ENCODE measurements at regions not wholly inside any gene's neighbourhood (a gene's known extent, or its start where the extent isn't known, plus 50 kb on each side); places are given as distances from the start of the nearest gene placed in this dataset.

DNA sequence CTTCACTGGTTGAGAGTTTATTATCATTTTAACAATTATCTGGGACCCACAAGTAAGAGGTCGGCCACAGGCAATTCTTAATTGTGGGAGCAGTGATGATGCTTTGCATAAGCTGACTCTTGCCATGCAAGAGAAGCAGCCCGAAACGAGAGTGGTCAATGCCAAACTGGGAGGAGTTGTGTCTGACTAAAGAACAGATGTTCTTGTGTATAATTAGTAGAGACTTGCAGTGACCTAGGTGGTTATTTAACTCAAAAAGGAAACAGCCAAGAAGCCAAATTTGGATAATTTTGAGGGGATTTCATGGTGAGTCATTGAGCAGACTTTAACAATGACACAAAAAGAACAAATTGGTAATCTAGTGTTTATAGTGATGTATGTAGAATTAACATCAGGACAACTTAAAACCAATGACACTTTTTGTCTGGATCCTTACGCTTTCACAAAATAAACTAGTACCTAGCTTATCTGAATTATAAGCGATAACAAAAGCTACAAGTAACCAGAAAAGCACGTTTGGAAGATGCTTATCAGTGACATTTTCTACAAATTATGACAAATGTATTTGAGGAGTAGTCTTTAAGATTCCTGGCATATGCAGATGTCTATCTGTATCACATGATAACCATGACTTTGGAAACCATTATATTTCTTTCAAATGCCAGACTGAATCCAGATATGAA, 184.7 kb upstream of the DLGAP1 start:
- no peak for DNase-seq (ENCODE audit: low spot score)

DNA sequence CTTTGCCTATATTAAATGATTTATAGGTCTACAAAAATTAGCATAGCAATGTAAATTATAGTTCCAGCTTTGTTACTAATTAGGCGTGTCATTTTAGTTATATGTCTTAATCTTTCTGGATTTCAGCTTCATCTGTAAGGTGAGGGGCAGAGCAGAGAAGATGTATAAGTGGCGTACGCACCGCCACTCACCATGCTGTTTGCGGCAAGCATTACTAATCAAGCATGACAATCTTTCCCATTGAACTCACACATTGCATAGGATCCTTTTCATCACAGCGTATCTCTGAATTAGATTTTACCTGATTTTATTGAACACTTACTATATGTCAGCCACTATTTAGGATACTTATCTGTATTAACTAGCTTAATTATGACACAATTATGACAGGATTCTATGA, 183.6 kb upstream of the DLGAP1 start:
- DNase-seq (ENCODE audit: low spot score): no peak

- no peak for DNase-seq (ENCODE audit: low spot score)
Observed at GRCh38 chr18:4637876-4638275, 182.8 kb upstream of the DLGAP1 start.

GRCh38 chr18:4636967-4637366, 181.9 kb upstream of the DLGAP1 start:
- DNase-seq (ENCODE audit: low spot score): no peak

DNA sequence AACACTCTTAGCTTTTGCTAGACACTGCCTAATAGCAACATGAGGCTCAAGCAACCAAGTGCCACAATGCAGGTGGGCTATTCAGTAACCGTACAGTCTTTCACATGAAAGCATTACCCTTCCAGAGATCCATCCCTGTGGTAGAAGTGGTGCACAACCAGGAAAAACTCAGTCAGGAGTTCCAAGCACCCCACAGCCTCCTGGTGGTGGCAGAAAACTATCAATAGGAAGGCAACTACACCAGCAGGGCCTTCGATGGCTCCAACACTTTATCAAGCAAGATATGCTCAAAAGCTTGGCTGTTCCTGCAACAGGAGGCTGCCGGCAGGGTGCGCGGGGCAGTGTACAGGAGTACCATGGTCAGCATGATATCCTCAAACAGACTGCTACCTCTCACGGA, 176.1 kb upstream of the DLGAP1 start:
- no peak for DNase-seq (ENCODE audit: low spot score)

GRCh38 chr18:4605212-4605611, 150.1 kb upstream of the DLGAP1 start:
- no peak for DNase-seq (ENCODE audit: low spot score)

GRCh38 chr18:4603955-4604354, 148.8 kb upstream of the DLGAP1 start:
- no peak for DNase-seq (ENCODE audit: low spot score)

- no peak for DNase-seq (ENCODE audit: low spot score)
Observed at GRCh38 chr18:4599312-4599711, 144.2 kb upstream of the DLGAP1 start.

- no peak for DNase-seq (ENCODE audit: low spot score)
Observed at GRCh38 chr18:4597301-4597700, 142.2 kb upstream of the DLGAP1 start.

DNA sequence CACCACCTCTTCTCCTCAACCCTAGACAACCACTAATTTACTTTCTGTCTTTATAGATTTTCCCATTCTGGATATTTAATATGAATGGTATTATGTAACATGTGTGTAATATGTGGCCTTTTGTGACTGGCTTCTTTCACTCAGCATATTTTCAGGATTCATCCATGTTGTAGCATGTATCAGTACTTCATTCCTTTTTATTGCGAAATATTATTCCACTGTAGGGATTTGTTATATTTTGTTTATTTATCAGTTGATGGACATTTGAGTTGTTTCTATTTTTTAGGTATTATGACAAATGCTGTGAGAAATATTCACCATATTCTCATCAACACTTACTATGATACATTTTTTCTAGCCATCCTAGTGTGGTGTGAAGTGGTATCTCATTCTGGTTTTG, 138.8 kb upstream of the DLGAP1 start:
- no peak for DNase-seq (ENCODE audit: low spot score)

DNA sequence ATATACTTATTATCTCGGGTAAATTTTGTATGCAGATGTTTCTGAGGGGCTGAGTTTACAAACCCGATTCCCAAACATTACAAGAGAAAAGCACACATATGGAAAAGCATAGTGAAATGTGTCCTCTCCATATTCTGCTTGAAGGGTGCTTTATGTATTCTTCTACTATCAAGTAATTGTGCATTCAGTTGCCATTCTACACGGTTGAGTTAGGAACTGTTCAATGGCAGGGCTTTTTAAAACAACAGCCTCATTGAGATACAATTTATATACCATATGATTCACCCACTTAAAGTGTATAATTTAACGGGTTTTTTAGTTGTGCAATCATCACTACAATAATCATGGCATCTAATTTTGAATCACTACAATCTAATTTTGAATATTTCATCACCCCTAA, 138.4 kb upstream of the DLGAP1 start:
- no peak for DNase-seq (ENCODE audit: low spot score)

DNA sequence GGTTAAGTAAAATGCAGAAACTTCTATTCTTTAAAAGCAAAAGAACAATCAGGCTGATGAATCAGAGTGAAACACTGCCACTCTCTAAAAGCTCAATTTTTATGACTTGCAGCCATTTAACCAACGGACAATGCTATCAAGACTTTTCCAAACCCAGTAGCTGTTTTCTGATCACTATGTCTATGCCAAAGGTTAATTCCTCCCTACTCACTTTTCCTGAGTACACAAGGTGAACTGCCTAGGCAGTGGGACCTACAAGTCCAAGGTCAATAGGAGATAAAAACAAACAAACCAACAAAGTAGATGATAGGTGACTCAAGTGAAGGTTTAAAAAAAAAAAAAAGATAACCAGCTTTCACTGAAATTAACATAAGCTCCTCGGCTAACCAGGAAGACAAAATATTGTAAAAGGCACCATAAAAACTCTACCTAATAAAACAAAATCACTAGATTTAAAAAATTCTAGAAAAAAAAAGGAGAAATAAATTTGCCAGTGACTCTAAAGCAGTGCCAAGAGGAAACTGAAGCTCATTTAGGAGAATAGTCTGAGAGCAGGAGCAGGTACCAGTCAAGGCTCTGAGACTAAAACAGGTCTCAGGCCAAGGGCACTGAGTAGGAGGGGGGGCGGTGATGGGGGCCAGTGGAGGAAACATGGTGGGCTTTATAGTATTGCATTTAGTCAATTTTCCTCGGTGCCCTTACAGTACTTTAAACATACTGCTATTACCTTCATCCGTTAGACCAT, 134.1 kb upstream of the DLGAP1 start:
- no peak for DNase-seq (ENCODE audit: low spot score)

- no peak for DNase-seq (ENCODE audit: low spot score)
Observed at GRCh38 chr18:4587204-4587603, 132.1 kb upstream of the DLGAP1 start.

- DNase-seq (ENCODE audit: low spot score): no peak
Observed at GRCh38 chr18:4586731-4587130, 131.6 kb upstream of the DLGAP1 start.

- DNase-seq (ENCODE audit: low spot score): no peak
Observed at GRCh38 chr18:4582431-4583335, 127.6 kb upstream of the DLGAP1 start.

GRCh38 chr18:4581966-4582365, 126.9 kb upstream of the DLGAP1 start:
- no peak for DNase-seq (ENCODE audit: low spot score)

DNA sequence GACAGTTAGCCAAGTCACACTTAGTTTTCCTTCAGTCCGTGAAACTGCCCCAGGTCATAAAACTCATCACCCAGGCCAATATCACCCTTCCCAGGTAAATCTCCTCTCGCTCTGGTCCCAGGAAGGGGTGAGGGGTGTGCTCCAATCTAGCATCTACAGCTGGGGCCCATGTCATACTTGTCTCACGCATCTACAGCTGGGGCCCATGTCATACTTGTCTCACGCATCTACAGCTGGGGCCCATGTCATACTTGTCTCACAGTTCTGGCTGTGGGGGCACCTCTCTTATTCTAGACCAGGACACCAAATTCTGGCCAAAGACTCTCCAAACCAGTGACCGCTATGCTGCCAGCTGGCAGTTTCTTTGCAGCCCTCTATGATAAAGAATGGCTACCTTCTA, 123.3 kb upstream of the DLGAP1 start:
- no peak for DNase-seq (ENCODE audit: low spot score)

GRCh38 chr18:4573735-4574134, 118.6 kb upstream of the DLGAP1 start:
- DNase-seq (ENCODE audit: low spot score): no peak

DNA sequence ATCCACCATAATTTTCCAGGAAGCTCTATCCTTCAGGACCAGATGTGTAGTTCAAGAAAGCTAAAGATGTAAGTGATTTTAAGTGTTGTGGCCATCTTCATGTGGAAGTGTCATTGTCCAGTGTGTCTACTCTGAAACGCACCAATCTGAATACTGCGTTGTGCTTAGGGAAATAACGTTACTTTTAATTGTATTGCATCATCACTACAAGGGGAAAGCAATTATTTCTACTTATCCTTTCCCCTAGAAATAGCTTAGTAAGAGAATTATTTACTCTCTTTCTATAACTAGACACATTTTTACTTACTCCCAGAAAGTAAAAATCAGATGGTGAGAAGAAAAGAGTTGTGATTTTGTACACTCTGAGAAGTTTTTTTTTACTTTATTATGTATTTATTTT, 102.4 kb upstream of the DLGAP1 start:
- no peak for DNase-seq (ENCODE audit: low spot score)

DNA sequence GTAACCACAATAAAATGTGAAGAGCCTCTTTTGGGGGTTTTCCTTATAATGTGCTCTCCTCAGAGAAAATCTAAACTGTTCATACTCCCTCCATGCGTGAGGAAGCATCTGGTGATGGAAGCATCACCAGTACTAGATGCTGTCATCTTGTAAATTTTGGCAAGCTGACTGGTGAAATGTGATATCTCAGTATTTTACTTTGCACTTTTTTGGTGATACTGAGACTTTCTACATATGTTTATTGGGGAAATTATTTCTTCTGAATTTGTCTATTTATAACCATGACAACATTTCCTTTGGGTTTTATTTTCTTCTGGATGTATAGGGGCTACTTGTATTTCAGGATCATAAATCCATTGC, 95.9 kb upstream of the DLGAP1 start:
- DNase-seq (ENCODE audit: low spot score): no peak

GRCh38 chr18:4549164-4549872, 94.2 kb upstream of the DLGAP1 start:
- no peak for DNase-seq (ENCODE audit: low spot score)

DNA sequence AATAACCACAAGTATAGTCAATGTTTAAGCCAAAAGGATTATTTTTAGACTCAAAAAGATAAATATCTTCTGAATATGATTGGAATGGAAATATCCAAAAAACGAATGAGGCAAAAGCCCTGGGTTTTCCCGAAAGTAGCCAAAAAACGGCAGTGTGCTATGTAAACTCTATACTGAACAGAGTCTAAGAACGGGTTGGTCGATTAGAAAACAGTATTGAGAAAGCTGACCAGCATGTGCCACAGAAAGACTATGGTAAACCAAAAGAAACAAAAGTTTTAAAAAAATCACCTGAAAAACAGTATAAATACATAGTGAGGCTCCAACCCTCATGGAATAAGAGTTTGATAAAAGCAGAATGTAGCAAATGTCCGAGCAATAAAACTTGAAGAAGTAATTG, 92.0 kb upstream of the DLGAP1 start:
- no peak for DNase-seq (ENCODE audit: low spot score)
